ES-I3 (cell line): ENCODE measurements at regions not wholly inside any gene's neighbourhood (a gene's known extent, or its start where the extent isn't known, plus 50 kb on each side); places are given as distances from the start of the nearest gene placed in this dataset.
"Not testable (repeated sequence)": the region's sequence is repeated elsewhere in the genome, so short reads cannot be mapped to it uniquely, and the experiment has no call there.

Experiments used
- H3K36me3 ChIP-seq: 2 replicates; pipeline ENCODE4 v1.6.1; 2013; ENCODE audit warnings: mild to moderate bottlenecking, low read length, control low read depth, moderate library complexity; ENCODE audit not compliant: insufficient read depth
- H3K4me1 ChIP-seq: 2 replicates; pipeline ENCODE4 v1.6.1; 2013; ENCODE audit warnings: mild to moderate bottlenecking, control low read depth, low read length; ENCODE audit not compliant: insufficient read depth
- H3K9ac ChIP-seq: 2 replicates; pipeline ENCODE4 v1.6.1; 2013; ENCODE audit warnings: low read depth, mild to moderate bottlenecking, low read length, moderate library complexity
- H3K9me3 ChIP-seq: 2 replicates; pipeline ENCODE4 v1.6.1; 2013; ENCODE audit warnings: mild to moderate bottlenecking, low read length, moderate library complexity; ENCODE audit not compliant: control insufficient read depth, insufficient read depth

GRCh38 chr12:14032191-14032590 lies 50.8 kb upstream of the GRIN2B start:
- not testable (repeated sequence) for H3K36me3 ChIP-seq, H3K9me3 ChIP-seq, H3K4me1 ChIP-seq

GRCh38 chr12:14043776-14044175 lies 62.4 kb upstream of the GRIN2B start:
- no peaks in the 10 kb centered on the region for H3K36me3 ChIP-seq
- H3K4me1 ChIP-seq: no peaks in the 10 kb centered on the region
- no peak overlapping the region for H3K9ac ChIP-seq
- no peaks in the 10 kb centered on the region for H3K9me3 ChIP-seq

More at GRCh38 chr12:14032191-14032590, 50.8 kb upstream of the GRIN2B start:
- not testable (repeated sequence) for H3K9ac ChIP-seq

GRCh38 chr12:14048941-14049545 lies 67.6 kb upstream of the GRIN2B start:
- Histone ChIP-seq H3K9me3 (no peaks in the 10 kb centered on the region), H3K9ac (no peak overlapping the region), H3K36me3 (no peaks in the 10 kb centered on the region), H3K4me1 (no peaks in the 10 kb centered on the region)

GRCh38 chr12:14057895-14058294 lies 76.5 kb upstream of the GRIN2B start:
- H3K36me3 ChIP-seq: no peaks in the 10 kb centered on the region
- H3K4me1 ChIP-seq: no peaks in the 10 kb centered on the region
- H3K9ac ChIP-seq: no peak overlapping the region
- H3K9me3 ChIP-seq: no peaks in the 10 kb centered on the region

- Histone ChIP-seq H3K9me3 (no peaks in the 10 kb centered on the region), H3K9ac (no peak overlapping the region), H3K36me3 (no peaks in the 10 kb centered on the region), H3K4me1 (no peaks in the 10 kb centered on the region)
These were observed 77.3 kb upstream of the GRIN2B start for GRCh38 chr12:14058717-14059116.

- no peaks in the 10 kb centered on the region for H3K4me1 ChIP-seq
- H3K9ac ChIP-seq: no peak overlapping the region
- H3K36me3 ChIP-seq: no peaks in the 10 kb centered on the region
- no peaks in the 10 kb centered on the region for H3K9me3 ChIP-seq
These were observed 78.1 kb upstream of the GRIN2B start for GRCh38 chr12:14059548-14059947.

GRCh38 chr12:14065616-14066015 lies 84.2 kb upstream of the GRIN2B start:
- Histone ChIP-seq H3K9me3 (no peaks in the 10 kb centered on the region), H3K9ac (no peak overlapping the region), H3K4me1 (no peaks in the 10 kb centered on the region), H3K36me3 (no peaks in the 10 kb centered on the region)

GRCh38 chr12:14066021-14066420 lies 84.6 kb upstream of the GRIN2B start:
- Histone ChIP-seq H3K36me3 (no peaks in the 10 kb centered on the region), H3K9ac (no peak overlapping the region), H3K4me1 (no peaks in the 10 kb centered on the region)

GRCh38 chr12:14068961-14069360 lies 87.6 kb upstream of the GRIN2B start:
- H3K36me3 ChIP-seq: no peaks in the 10 kb centered on the region
- H3K9me3 ChIP-seq: no peaks in the 10 kb centered on the region
- no peak overlapping the region for H3K9ac ChIP-seq
- no peaks in the 10 kb centered on the region for H3K4me1 ChIP-seq

More at GRCh38 chr12:14066021-14066420, 84.6 kb upstream of the GRIN2B start:
- H3K9me3 ChIP-seq: no peaks in the 10 kb centered on the region

- Histone ChIP-seq H3K9me3 (no peaks in the 10 kb centered on the region), H3K36me3 (no peaks in the 10 kb centered on the region), H3K9ac (no peak overlapping the region), H3K4me1 (no peaks in the 10 kb centered on the region)
These were observed 90.4 kb upstream of the GRIN2B start for GRCh38 chr12:14071833-14072232.

- H3K9ac ChIP-seq: no peak overlapping the region
- no peaks in the 10 kb centered on the region for H3K4me1 ChIP-seq
- no peaks in the 10 kb centered on the region for H3K9me3 ChIP-seq
- no peaks in the 10 kb centered on the region for H3K36me3 ChIP-seq
These were observed 91.6 kb upstream of the GRIN2B start for GRCh38 chr12:14072987-14073386.

GRCh38 chr12:14075797-14076393 lies 94.5 kb upstream of the GRIN2B start:
- Histone ChIP-seq H3K4me1 (no peaks in the 10 kb centered on the region), H3K36me3 (no peaks in the 10 kb centered on the region), H3K9me3 (no peaks in the 10 kb centered on the region), H3K9ac (no peak overlapping the region)

GRCh38 chr12:14076538-14076937 lies 95.1 kb upstream of the GRIN2B start:
- Histone ChIP-seq H3K36me3 (no peaks in the 10 kb centered on the region), H3K9ac (no peak overlapping the region), H3K4me1 (no peaks in the 10 kb centered on the region), H3K9me3 (no peaks in the 10 kb centered on the region)

- Histone ChIP-seq H3K36me3 (no peaks in the 10 kb centered on the region), H3K9me3 (no peaks in the 10 kb centered on the region), H3K4me1 (no peaks in the 10 kb centered on the region), H3K9ac (no peak overlapping the region)
These were observed 105.4 kb upstream of the GRIN2B start for GRCh38 chr12:14086838-14087237.

- H3K36me3 ChIP-seq: no peaks in the 10 kb centered on the region
- no peaks in the 10 kb centered on the region for H3K9me3 ChIP-seq
- H3K4me1 ChIP-seq: no peaks in the 10 kb centered on the region
- H3K9ac ChIP-seq: no peak overlapping the region
These were observed 118.6 kb upstream of the GRIN2B start for GRCh38 chr12:14099994-14100393.
